HCT116 (cell line): ENCODE measurements at regions not wholly inside any gene's neighbourhood (a gene's known extent, or its start where the extent isn't known, plus 50 kb on each side); places are given as distances from the start of the nearest gene placed in this dataset.

Experiments used
- ATAC-seq: fragments of 200-7000 bp; cut with Tn5 transposase; 2 replicates; pipeline ENCODE4 v1.9.1; 2020; ENCODE audit warnings: mild to moderate bottlenecking, moderate library complexity
- BruUV-seq: library from RNA; stranded (reverse); fragments of 400-500 nt; replicated peaks from 2 replicates; lab custom pipeline; 2021; lab: Mats Ljungman, UMichigan
- CTCF ChIA-PET: fragments of 300-600 bp; sonication (Branson Sonifier 250); formaldehyde crosslinking; loops from one replicate; lab custom pipeline; 2021; ENCODE audit warnings: antibody characterized with exemption; lab: Charles Lee
- POLR2A ChIA-PET: fragments of 300-600, 350-600 bp; sonication (Branson Sonifier 250); formaldehyde crosslinking; loops from one replicate; lab custom pipeline; 2021; ENCODE audit warnings: antibody characterized with exemption; lab: Charles Lee
- RAD21 ChIA-PET, 2 experiments: fragments of 300-600 bp; sonication (Branson Sonifier 250); formaldehyde crosslinking; loops; one replicate each; lab custom pipeline; 2023; ENCODE audit warnings: low total read pairs in 2 of 2; ENCODE audit not compliant: uncharacterized antibody in 2 of 2, unreplicated experiment in 2 of 2, low non-redundant PET in 1 of 2; lab: Charles Lee
- DNase-seq: peaks from one replicate; pipeline ENCODE4 v3.0.0-alpha.2; 2010; ENCODE audit warnings: low read depth, low spot score
- H2AFZ ChIP-seq: fragments of 200-600 bp; shearing (Covaris generic), sonication (generic); 2 replicates; pipeline ENCODE4 v1.6.1; 2017; ENCODE audit warnings: low read depth, mixed run types, mixed read lengths, antibody characterized with exemption, low read length; ENCODE audit not compliant: poor library complexity, severe bottlenecking
- H3K27ac ChIP-seq: 2 replicates; pipeline ENCODE4 v1.5.1; 2012; ENCODE audit warnings: low read depth, low read length
- H3K27me3 ChIP-seq: fragments of 200-600 bp; sonication (generic); 2 replicates; pipeline ENCODE4 v1.6.1; 2016; ENCODE audit warnings: mixed run types, low read length, mixed read lengths; ENCODE audit not compliant: insufficient read depth
- H3K36me3 ChIP-seq, 2 experiments: fragments of 200-500 bp in 1 of 2; fragments of 200-600 bp in 1 of 2; sonication (Bioruptor generic) in 1 of 2; sonication (generic) in 1 of 2; 2 replicates each; pipeline versions ENCODE4 v1.5.1 to v1.6.1; 2014 to 2016; ENCODE audit warnings: low read length in 2 of 2, inconsistent platforms in 1 of 2, mixed read lengths in 1 of 2, mixed run types in 1 of 2; ENCODE audit not compliant: insufficient read depth in 2 of 2, control insufficient read depth in 1 of 2
- H3K4me1 ChIP-seq, 2 experiments: fragments of 200-600 bp in 1 of 2; sonication (generic) in 1 of 2; 2 replicates each; pipeline versions ENCODE4 v1.5.1 to v1.6.1; 2012 to 2017; ENCODE audit warnings: low read length in 2 of 2, inconsistent platforms in 1 of 2, mild to moderate bottlenecking in 1 of 2, mixed read lengths in 1 of 2, mixed run types in 1 of 2, moderate library complexity in 1 of 2; ENCODE audit not compliant: insufficient read depth in 2 of 2, control insufficient read depth in 1 of 2
- H3K4me2 ChIP-seq: fragments of 200-600 bp; sonication (generic); 2 replicates; pipeline ENCODE4 v1.6.1; 2017; ENCODE audit warnings: mixed run types, low read length, mixed read lengths
- H3K4me3 ChIP-seq, 2 experiments: fragments of 200-600 bp in 1 of 2; sonication (generic) in 1 of 2; replicated peaks in 1 of 2; 2 replicates each; pipeline ENCODE4 v1.5.1; 2011 to 2016; ENCODE audit warnings: low read length in 2 of 2, control low read depth in 1 of 2, low read depth in 1 of 2, mild to moderate bottlenecking in 1 of 2, mixed read lengths in 1 of 2, mixed run types in 1 of 2
- H3K79me2 ChIP-seq: fragments of 200-600 bp; sonication (generic); 2 replicates; pipeline ENCODE4 v1.6.1; 2017; ENCODE audit warnings: mild to moderate bottlenecking, mixed run types, low read length, moderate library complexity, mixed read lengths; ENCODE audit not compliant: insufficient read depth
- H3K9ac ChIP-seq: fragments of 200-600 bp; sonication (generic); 2 replicates; pipeline ENCODE4 v1.6.1; 2016; ENCODE audit warnings: low read length, mixed read lengths
- H3K9me2 ChIP-seq: fragments of 200-600 bp; sonication (generic), shearing (Covaris generic); 2 replicates; pipeline ENCODE4 v1.6.1; 2017; ENCODE audit warnings: mixed run types, mild to moderate bottlenecking, moderate library complexity; ENCODE audit not compliant: insufficient read depth
- H3K9me3 ChIP-seq, 2 experiments: fragments of 200-500 bp in 1 of 2; fragments of 200-600 bp in 1 of 2; sonication (Bioruptor generic) in 1 of 2; sonication (generic) in 1 of 2; 2 replicates each; pipeline ENCODE4 v1.6.1; 2014 to 2017; ENCODE audit warnings: low read length in 2 of 2, mixed read lengths in 2 of 2, inconsistent platforms in 1 of 2, low read depth in 1 of 2, mild to moderate bottlenecking in 1 of 2, mixed run types in 1 of 2, moderate library complexity in 1 of 2; ENCODE audit not compliant: control insufficient read depth in 1 of 2, insufficient read depth in 1 of 2
- H4K20me1 ChIP-seq: fragments of 200-600 bp; sonication (generic), shearing (Covaris generic); 2 replicates; pipeline ENCODE4 v1.6.1; 2017; ENCODE audit warnings: mixed run types, mild to moderate bottlenecking, moderate library complexity; ENCODE audit not compliant: insufficient read depth
- CBX3 ChIP-seq: IDR thresholded peaks from 2 replicates; pipeline ENCODE4 v1.6.1; 2012; ENCODE audit warnings: low read depth
- CTCF ChIP-seq, 3 experiments: fragments of 200-600 bp in 1 of 3; sonication (generic) in 1 of 3; IDR thresholded peaks in 2 of 3; conservative IDR thresholded peaks in 1 of 3; 2 replicates each; pipeline ENCODE4 v1.5.1; 2012 to 2017; ENCODE audit warnings: low read depth in 2 of 3, low read length in 2 of 3, antibody characterized with exemption in 1 of 3, borderline replicate concordance in 1 of 3, control low read depth in 1 of 3, mild to moderate bottlenecking in 1 of 3, mixed read lengths in 1 of 3, mixed run types in 1 of 3, moderate library complexity in 1 of 3; ENCODE audit not compliant: insufficient read depth in 1 of 3
- EGR1 ChIP-seq: IDR thresholded peaks from 2 replicates; pipeline ENCODE4 v1.6.1; 2012; ENCODE audit warnings: low read depth
- EZH2 ChIP-seq: fragments of 200-600 bp; sonication (generic); IDR thresholded peaks from 2 replicates; pipeline ENCODE4 v1.6.1; 2017; ENCODE audit warnings: antibody characterized with exemption, mixed run types
- MAX ChIP-seq: IDR thresholded peaks from 2 replicates; pipeline ENCODE4 v1.6.1; 2012
- POLR2A ChIP-seq: IDR thresholded peaks from 2 replicates; pipeline ENCODE4 v1.7.0; 2011; ENCODE audit warnings: borderline replicate concordance; ENCODE audit not compliant: insufficient read depth, insufficient read length; ENCODE audit errors: extremely low read depth
- POLR2AphosphoS5 ChIP-seq: IDR thresholded peaks from 2 replicates; pipeline ENCODE4 v1.6.1; 2011; ENCODE audit warnings: mild to moderate bottlenecking, low read depth, low read length, moderate library complexity
- RAD21 ChIP-seq: IDR thresholded peaks from 2 replicates; pipeline ENCODE4 v1.6.1; 2012; ENCODE audit warnings: low read depth, mild to moderate bottlenecking
- SRF ChIP-seq: IDR thresholded peaks from 2 replicates; pipeline ENCODE4 v1.6.1; 2012; ENCODE audit warnings: low read depth
- YY1 ChIP-seq: IDR thresholded peaks from 2 replicates; pipeline ENCODE4 v1.6.1; 2011; ENCODE audit warnings: low read length, low read depth, moderate library complexity, mild to moderate bottlenecking; ENCODE audit not compliant: insufficient replicate concordance; ENCODE audit errors: extremely low read depth
- ZFX ChIP-seq: fragments of 450-650 bp; IDR thresholded peaks from 2 replicates; pipeline ENCODE4 v1.6.1; 2017
- ZNF274 ChIP-seq: fragments of 200-500 bp; sonication (Bioruptor generic); IDR thresholded peaks from 2 replicates; pipeline ENCODE4 v1.6.1; 2014; ENCODE audit warnings: mild to moderate bottlenecking, low read depth, low read length, inconsistent platforms
- intact Hi-C: fragments of 100-400 bp; cut with micrococcal nuclease; formaldehyde crosslinking; loops from 2 replicates; pipeline ENCODE4 v1.10.0; 2022

- TF ChIP-seq CTCF (IDR thresholded peaks at IDR 0.05 in 2 of 3, conservative IDR thresholded peaks at IDR 0.05 in 1 of 3; ENCODE audit: borderline replicate concordance in 1 of 3, insufficient read depth in 1 of 3, low read depth in 2 of 3, low read length in 2 of 3), result no peak
- no peak for TF ChIP-seq YY1
- TF ChIP-seq ZFX, result no peak
- TF ChIP-seq POLR2AphosphoS5, result no peak
- no peak for TF ChIP-seq MAX
- no peak for TF ChIP-seq RAD21
- TF ChIP-seq SRF, result no peak
- no peak for TF ChIP-seq CBX3
- no peak for TF ChIP-seq POLR2A
These were observed 119.7 kb downstream of the GASK1B start (continued) for GRCh38 chr4:158053086-158053485.

- DNase-seq (no peak), ATAC-seq (no peak)
- no peak overlapping the region for H3K9ac ChIP-seq
- H3K4me3 ChIP-seq, result no peak overlapping the region
- H3K36me3 ChIP-seq, result no peaks in the 10 kb centered on the region
- no peaks in the 10 kb centered on the region; the same call in 1 of the 2 replicates for H3K9me2 ChIP-seq
- no peaks in the 10 kb centered on the region for H3K27me3 ChIP-seq
- BruUV-seq, result no TSS peak
- ChIA-PET POLR2A (no interaction called here), RAD21 (no interaction called here), CTCF (no interaction called here)
- intact Hi-C loops, result no loop called here
- H3K79me2 ChIP-seq, result no peaks in the 10 kb centered on the region
- no peak overlapping the region for H3K27ac ChIP-seq
- no peaks in the 10 kb centered on the region for H3K4me1 ChIP-seq
- H4K20me1 ChIP-seq, result no peaks in the 10 kb centered on the region
- TF ChIP-seq EGR1 (no peak), ZFX (no peak), CBX3 (no peak), ZNF274 (no peak), EZH2 (no peak)
- TF ChIP-seq, all 23 proteins: peak for 0
- no peaks in the 10 kb centered on the region for H3K9me3 ChIP-seq
- H3K4me2 ChIP-seq, result no peak overlapping the region
- no peak overlapping the region for H2AFZ ChIP-seq
These were observed 121.2 kb downstream of the GASK1B start for GRCh38 chr4:158051401-158052235.
